ENCODE measurements at regions not wholly inside any gene's neighbourhood (a gene's known extent, or its start where the extent isn't known, plus 50 kb on each side); places are given as distances from the start of the nearest gene placed in this dataset.

DNA sequence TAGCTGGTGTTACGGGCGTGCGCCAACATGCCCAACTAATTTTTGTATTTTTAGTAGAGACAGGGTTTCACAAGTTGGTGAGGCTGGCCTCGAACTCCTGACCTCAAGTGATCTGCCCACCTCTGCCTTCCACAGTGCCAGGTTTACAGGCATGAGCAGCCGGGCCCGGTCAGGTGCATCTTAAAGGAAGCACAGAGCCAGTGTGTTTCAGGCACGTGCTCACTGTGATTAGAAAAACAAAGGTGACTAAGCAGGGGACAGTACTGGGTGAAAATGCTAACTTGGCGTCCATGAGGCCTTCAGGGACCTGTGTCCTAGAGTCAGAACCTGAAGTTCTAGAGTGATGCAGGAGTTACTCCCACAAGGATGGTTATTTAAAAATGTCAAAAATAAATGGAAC, 60.0 kb upstream of the GJA8 start:
- no peaks in the 10 kb centered on the region for H3K4me1 ChIP-seq (ENCODE audit: control insufficient read depth in 3 of 3, insufficient read depth in 2 of 3, low read depth in 1 of 3, low read length in 2 of 3)
- FAIRE-seq (no peak), DNase-seq (no peak)
- no peaks in the 10 kb centered on the region for H3K36me3 ChIP-seq (ENCODE audit: control insufficient read depth in 3 of 3, insufficient read depth in 2 of 3, low read depth in 1 of 3, low read length in 3 of 3)
- no peak overlapping the region for H3K27ac ChIP-seq (ENCODE audit: low read depth in 1 of 3, low read length in 2 of 3)
- H3K27me3 ChIP-seq (ENCODE audit: control insufficient read depth in 3 of 3, insufficient read depth in 3 of 3, low read length in 3 of 3): no peaks in the 10 kb centered on the region
- no peak overlapping the region for H3K4me3 ChIP-seq (ENCODE audit: low read depth in 1 of 3, low read length in 3 of 3)
- H3K9me3 ChIP-seq (ENCODE audit: control insufficient read depth in 2 of 2, insufficient read depth in 1 of 2, low read depth in 1 of 2, low read length in 1 of 2): no peaks in the 10 kb centered on the region
- 75 to 87% (median 83%) methylated on average over 8 of the region's 8 CpGs for WGBS, 3 donors

DNA sequence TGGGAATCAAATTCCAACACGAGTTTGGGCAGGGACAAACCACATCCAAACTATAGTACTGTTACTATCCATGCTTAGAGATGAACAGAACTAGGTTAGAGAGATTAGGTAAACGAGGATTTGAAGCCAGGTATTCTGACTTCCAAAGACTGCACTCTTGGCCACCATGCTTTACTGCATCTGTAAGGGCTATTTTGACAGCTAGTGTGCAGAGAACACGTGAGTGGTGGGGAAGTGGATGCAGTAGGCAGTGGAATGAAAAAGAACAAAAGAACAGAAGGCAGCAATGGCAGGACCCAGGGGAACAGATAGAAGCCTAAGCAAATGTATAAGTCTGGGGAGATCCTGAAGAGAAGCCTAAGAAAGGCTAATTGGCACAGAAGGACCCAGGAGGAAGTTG, 59.1 kb upstream of the GJA8 start:
- no peaks in the 10 kb centered on the region for H3K4me1 ChIP-seq (ENCODE audit: control insufficient read depth in 3 of 3, insufficient read depth in 2 of 3, low read depth in 1 of 3, low read length in 2 of 3)
- WGBS, 3 donors: 60 to 74% (median 73%) methylated on average over 3 of the region's 3 CpGs
- no peak overlapping the region for H3K4me3 ChIP-seq (ENCODE audit: low read depth in 1 of 3, low read length in 3 of 3)
- H3K9me3 ChIP-seq (ENCODE audit: control insufficient read depth in 2 of 2, insufficient read depth in 1 of 2, low read depth in 1 of 2, low read length in 1 of 2): no peaks in the 10 kb centered on the region
- H3K27me3 ChIP-seq (ENCODE audit: control insufficient read depth in 3 of 3, insufficient read depth in 3 of 3, low read length in 3 of 3): no peaks in the 10 kb centered on the region
- no peak overlapping the region for H3K27ac ChIP-seq (ENCODE audit: low read depth in 1 of 3, low read length in 2 of 3)
- DNase-seq (no peak), FAIRE-seq (no peak)
- H3K36me3 ChIP-seq (ENCODE audit: control insufficient read depth in 3 of 3, insufficient read depth in 2 of 3, low read depth in 1 of 3, low read length in 3 of 3): no peaks in the 10 kb centered on the region

GRCh38 chr1:147847831-147848230, 54.8 kb upstream of the GJA8 start:
- Histone ChIP-seq H3K36me3 (ENCODE audit: control insufficient read depth in 3 of 3, insufficient read depth in 2 of 3, low read depth in 1 of 3, low read length in 3 of 3) (no peaks in the 10 kb centered on the region), H3K27ac (ENCODE audit: low read depth in 1 of 3, low read length in 2 of 3) (no peak overlapping the region), H3K27me3 (ENCODE audit: control insufficient read depth in 3 of 3, insufficient read depth in 3 of 3, low read length in 3 of 3) (no peaks in the 10 kb centered on the region), H3K4me3 (ENCODE audit: low read depth in 1 of 3, low read length in 3 of 3) (no peak overlapping the region), H3K4me1 (ENCODE audit: control insufficient read depth in 3 of 3, insufficient read depth in 2 of 3, low read depth in 1 of 3, low read length in 2 of 3) (peaks cover 0 to 2% (median 0%) of the 10 kb centered on the region in 3 donors), H3K9me3 (ENCODE audit: control insufficient read depth in 2 of 2, insufficient read depth in 1 of 2, low read depth in 1 of 2, low read length in 1 of 2) (no peaks in the 10 kb centered on the region)
- FAIRE-seq (no peak), DNase-seq (no peak)
- 15 to 49% (median 36%) methylated on average over 1 of the region's 1 CpG for WGBS, 3 donors

GRCh38 chr1:147849098-147849895, 53.3 kb upstream of the GJA8 start:
- Histone ChIP-seq H3K36me3 (ENCODE audit: control insufficient read depth in 3 of 3, insufficient read depth in 2 of 3, low read depth in 1 of 3, low read length in 3 of 3) (no peaks in the 10 kb centered on the region), H3K27ac (ENCODE audit: low read depth in 1 of 3, low read length in 2 of 3) (no peak overlapping the region), H3K4me1 (ENCODE audit: control insufficient read depth in 3 of 3, insufficient read depth in 2 of 3, low read depth in 1 of 3, low read length in 2 of 3) (peaks cover 0 to 2% (median 0%) of the 10 kb centered on the region in 3 donors), H3K27me3 (ENCODE audit: control insufficient read depth in 3 of 3, insufficient read depth in 3 of 3, low read length in 3 of 3) (no peaks in the 10 kb centered on the region), H3K9me3 (ENCODE audit: control insufficient read depth in 2 of 2, insufficient read depth in 1 of 2, low read depth in 1 of 2, low read length in 1 of 2) (no peaks in the 10 kb centered on the region), H3K4me3 (ENCODE audit: low read depth in 1 of 3, low read length in 3 of 3) (no peak overlapping the region)
- WGBS, 3 donors: 75 to 84% (median 81%) methylated on average over 4 of the region's 4 CpGs
- DNase-seq (no peak), FAIRE-seq (no peak)

DNA sequence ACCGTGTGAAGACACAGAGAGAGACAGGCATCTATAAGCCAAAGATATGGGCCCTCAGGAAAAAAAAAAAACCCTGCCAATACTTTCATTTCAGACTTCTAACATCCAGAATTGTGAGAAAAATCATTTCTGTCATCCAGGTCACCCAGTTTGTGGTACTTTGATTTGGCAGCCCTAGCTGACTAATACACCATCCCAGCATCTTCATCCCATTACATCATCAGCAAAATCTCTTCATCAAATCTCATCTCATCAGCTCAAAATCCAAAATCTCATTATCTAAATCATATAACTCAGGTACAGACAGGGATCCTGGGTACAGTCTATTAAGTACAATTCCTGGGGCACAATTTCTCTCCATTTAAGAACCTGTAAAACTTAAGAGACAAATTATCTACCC, 51.9 kb upstream of the GJA8 start:
- DNase-seq (no peak), FAIRE-seq (no peak)
- Histone ChIP-seq H3K9me3 (ENCODE audit: control insufficient read depth in 2 of 2, insufficient read depth in 1 of 2, low read depth in 1 of 2, low read length in 1 of 2) (no peaks in the 10 kb centered on the region), H3K4me3 (ENCODE audit: low read depth in 1 of 3, low read length in 3 of 3) (no peak overlapping the region), H3K36me3 (ENCODE audit: control insufficient read depth in 3 of 3, insufficient read depth in 2 of 3, low read depth in 1 of 3, low read length in 3 of 3) (no peaks in the 10 kb centered on the region), H3K27me3 (ENCODE audit: control insufficient read depth in 3 of 3, insufficient read depth in 3 of 3, low read length in 3 of 3) (no peaks in the 10 kb centered on the region), H3K27ac (ENCODE audit: low read depth in 1 of 3, low read length in 2 of 3) (peak overlapping the region in 1 of 3 donors; percentile 12), H3K4me1 (ENCODE audit: control insufficient read depth in 3 of 3, insufficient read depth in 2 of 3, low read depth in 1 of 3, low read length in 2 of 3) (peaks cover 0 to 2% (median 0%) of the 10 kb centered on the region in 3 donors)
- whole genome bisulfite sequencing, 3 donors: 86 to 94% (median 88%) methylated on average over 1 of the region's 1 CpG

DNA sequence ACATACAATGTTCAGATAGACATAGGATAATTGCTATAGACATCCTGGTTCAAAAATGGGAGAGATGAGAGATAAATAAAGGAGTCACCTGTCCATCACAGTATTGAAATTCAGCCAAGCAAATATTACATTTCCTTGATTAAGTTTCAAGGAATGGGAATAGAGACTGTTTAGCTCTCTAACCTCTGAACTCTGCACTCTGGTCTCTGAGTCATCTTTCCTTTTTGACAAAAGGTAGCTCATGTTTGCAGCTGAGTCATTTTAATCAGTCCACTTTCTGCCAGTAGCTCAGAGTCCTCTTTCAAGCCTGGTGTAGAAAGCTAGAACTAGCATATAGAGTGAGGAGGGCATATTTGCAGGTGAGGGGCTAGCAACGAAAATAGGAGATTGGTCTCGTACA, 51.4 kb upstream of the GJA8 start:
- no peaks in the 10 kb centered on the region for H3K36me3 ChIP-seq (ENCODE audit: control insufficient read depth in 3 of 3, insufficient read depth in 2 of 3, low read depth in 1 of 3, low read length in 3 of 3)
- DNase-seq (peak; percentile 75 to 90), FAIRE-seq (no peak)
- no peaks in the 10 kb centered on the region for H3K9me3 ChIP-seq (ENCODE audit: control insufficient read depth in 2 of 2, insufficient read depth in 1 of 2, low read depth in 1 of 2, low read length in 1 of 2)
- no peaks in the 10 kb centered on the region for H3K27me3 ChIP-seq (ENCODE audit: control insufficient read depth in 3 of 3, insufficient read depth in 3 of 3, low read length in 3 of 3)
- WGBS, 3 donors: 14 to 68% (median 34%) methylated on average over 2 of the region's 2 CpGs
- H3K4me3 ChIP-seq (ENCODE audit: low read depth in 1 of 3, low read length in 3 of 3): no peak overlapping the region
- peak overlapping the region in 1 of 3 donors; percentile 12 for H3K27ac ChIP-seq (ENCODE audit: low read depth in 1 of 3, low read length in 2 of 3)
- peaks cover 0 to 2% (median 0%) of the 10 kb centered on the region in 3 donors for H3K4me1 ChIP-seq (ENCODE audit: control insufficient read depth in 3 of 3, insufficient read depth in 2 of 3, low read depth in 1 of 3, low read length in 2 of 3)

DNA sequence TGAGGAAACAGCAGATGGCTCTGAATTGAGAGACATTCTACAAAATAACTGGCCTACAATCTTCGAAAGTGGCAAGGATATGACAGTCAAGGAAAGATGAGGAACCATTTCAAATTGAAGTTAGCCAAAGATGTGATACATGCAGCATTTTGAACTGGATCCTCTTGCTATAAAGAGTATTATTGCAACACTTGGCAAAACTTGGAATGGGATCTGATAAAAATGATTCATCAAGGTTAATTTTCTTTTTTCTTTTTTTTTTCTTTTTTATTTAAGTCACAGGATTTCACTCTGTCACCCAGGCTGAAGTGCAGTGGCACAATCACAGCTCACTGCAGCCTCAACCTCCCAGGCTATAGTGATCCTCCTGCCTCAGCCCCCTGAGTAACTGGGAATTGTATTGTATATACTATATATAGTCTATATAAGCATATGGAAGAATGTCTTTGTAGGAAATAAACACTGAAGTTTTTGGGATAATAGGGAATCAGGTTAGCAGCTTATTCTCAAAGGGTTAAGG, 49.8 kb upstream of the GJA8 start:
- no peak overlapping the region for H3K27ac ChIP-seq (ENCODE audit: low read depth in 1 of 3, low read length in 2 of 3)
- H3K4me1 ChIP-seq (ENCODE audit: control insufficient read depth in 3 of 3, insufficient read depth in 2 of 3, low read depth in 1 of 3, low read length in 2 of 3): peaks cover 0 to 2% (median 0%) of the 10 kb centered on the region in 3 donors
- WGBS, 3 donors: 94 to 97% (median 95%) methylated on average over 1 of the region's 1 CpG
- H3K4me3 ChIP-seq (ENCODE audit: low read depth in 1 of 3, low read length in 3 of 3): no peak overlapping the region
- H3K27me3 ChIP-seq (ENCODE audit: control insufficient read depth in 3 of 3, insufficient read depth in 3 of 3, low read length in 3 of 3): no peaks in the 10 kb centered on the region
- DNase-seq (no peak), FAIRE-seq (no peak)
- no peaks in the 10 kb centered on the region for H3K9me3 ChIP-seq (ENCODE audit: control insufficient read depth in 2 of 2, insufficient read depth in 1 of 2, low read depth in 1 of 2, low read length in 1 of 2)
- no peaks in the 10 kb centered on the region for H3K36me3 ChIP-seq (ENCODE audit: control insufficient read depth in 3 of 3, insufficient read depth in 2 of 3, low read depth in 1 of 3, low read length in 3 of 3)
